Bronchial epithelial cell (primary cell): ENCODE measurements at regions not wholly inside any gene's neighbourhood (a gene's known extent, or its start where the extent isn't known, plus 50 kb on each side); places are given as distances from the start of the nearest gene placed in this dataset.
"Not testable (repeated sequence)": the region's sequence is repeated elsewhere in the genome, so short reads cannot be mapped to it uniquely, and the experiment has no call there.

ENCODE experiments used
- DNase-seq: peaks from one replicate; pipeline ENCODE4 v3.0.0-alpha.2; 2010; ENCODE audit warnings: low read depth
- FAIRE-seq: peaks from 2 replicates; lab custom pipeline; 2011; peaks lifted over from hg19 to GRCh38; lab: Jason Lieb, UNC
- H3K27me3 ChIP-seq: 2 replicates; pipeline ENCODE4 v1.5.1; 2011; ENCODE audit warnings: low read length; ENCODE audit not compliant: control insufficient read depth, insufficient read depth
- H3K36me3 ChIP-seq: 2 replicates; pipeline ENCODE4 v1.5.1; 2011; ENCODE audit warnings: low read length; ENCODE audit not compliant: control insufficient read depth, insufficient read depth
- H3K4me3 ChIP-seq: 2 replicates; pipeline ENCODE4 v1.5.1; 2011; ENCODE audit warnings: mild to moderate bottlenecking, low read depth, low read length, control low read depth
- CTCF ChIP-seq: IDR thresholded peaks from 2 replicates; pipeline ENCODE4 v1.5.1; 2011; ENCODE audit warnings: mild to moderate bottlenecking, moderate library complexity, low read length, control low read depth, inconsistent platforms; ENCODE audit not compliant: insufficient read depth, severe bottlenecking

- TF ChIP-seq CTCF: no peak
- Histone ChIP-seq H3K36me3 (no peaks in the 10 kb centered on the region), H3K27me3 (no peaks in the 10 kb centered on the region), H3K4me3 (no peak overlapping the region)
- no peak for DNase-seq
- no peak for FAIRE-seq
These were observed 412.9 kb upstream of the NFE2L3 start for GRCh38 chr7:25739143-25739542.

- DNase-seq (no peak), FAIRE-seq (no peak)
- H3K4me3 ChIP-seq: no peak overlapping the region
- no peaks in the 10 kb centered on the region for H3K36me3 ChIP-seq
- TF ChIP-seq CTCF: no peak
- H3K27me3 ChIP-seq: no peaks in the 10 kb centered on the region
These were observed 409.7 kb upstream of the NFE2L3 start for GRCh38 chr7:25742316-25742715.

- H3K27me3 ChIP-seq, H3K4me3 ChIP-seq, FAIRE-seq, DNase-seq, H3K36me3 ChIP-seq: not testable (repeated sequence)
These were observed 408.1 kb upstream of the NFE2L3 start for GRCh38 chr7:25743670-25744451.

- no peak for DNase-seq
- no peak for TF ChIP-seq CTCF
- Histone ChIP-seq H3K36me3 (no peaks in the 10 kb centered on the region), H3K4me3 (no peak overlapping the region), H3K27me3 (no peaks in the 10 kb centered on the region)
- no peak for FAIRE-seq
These were observed 401.1 kb upstream of the NFE2L3 start for GRCh38 chr7:25750744-25751508.

GRCh38 chr7:25752154-25752553 is 399.8 kb upstream of the NFE2L3 start:
- Histone ChIP-seq H3K4me3 (no peak overlapping the region), H3K36me3 (no peaks in the 10 kb centered on the region), H3K27me3 (no peaks in the 10 kb centered on the region)
- no peak for TF ChIP-seq CTCF
- DNase-seq (no peak), FAIRE-seq (no peak)

GRCh38 chr7:25752967-25753791 is 398.8 kb upstream of the NFE2L3 start:
- H3K27me3 ChIP-seq: no peaks in the 10 kb centered on the region
- FAIRE-seq (no peak), DNase-seq (peak; percentile 65)

More at GRCh38 chr7:25752967-25753791, 398.8 kb upstream of the NFE2L3 start:
- Histone ChIP-seq H3K4me3 (no peak overlapping the region), H3K36me3 (no peaks in the 10 kb centered on the region)
- TF ChIP-seq CTCF: no peak
